Heart left ventricle (tissue), 13 donors: ENCODE measurements at regions not wholly inside any gene's neighbourhood (a gene's known extent, or its start where the extent isn't known, plus 50 kb on each side); places are given as distances from the start of the nearest gene placed in this dataset.

ENCODE experiments used
- POLR2A ChIP-seq, 2 donors: fragments of 450-650 bp; IDR thresholded peaks; one replicate each; pipeline ENCODE4 v1.6.1; 2017; ENCODE audit warnings: antibody characterized with exemption in 2 of 2, mild to moderate bottlenecking in 2 of 2, moderate library complexity in 2 of 2
- TF ChIP-seq, protein P1 (sequence below), 12 donors: fragments of 200-600 bp; sonication (generic) in 4 of 12; IDR thresholded peaks; one replicate each; pipeline versions ENCODE4 v1.5.0 to v1.8.0; 2018 to 2022; ENCODE audit warnings: antibody characterized with exemption in 12 of 12, mild to moderate bottlenecking in 5 of 12
- donor health status: ischemic (EF 13 %, LVEDD 7.1; RV severe dilation, severe dysfunction).
- donor health status: DM: no; HTN: yes; CAD: no.
- donor health status: DM: no; HTN: no; CAD: no.
- donor health status: ischemic (EF 25% LVEDD 6.9; RV normal size, moderate dysfunction).
- donor health status: ischemic (EF 25% LVEDD 5.7; RV mildly dilated, moderate dysfunction).
- donor health status: ischemic (EF 35%, LVEDD 5.7; RV mildly dilated, moderate dysfunction).
- donor health status: nonischemic (EF 11% LVEDD 7.7; RV severe dilation, severe dysfunction).
- donor health status: DM: yes; HTN: yes; CAD: no.
- donor health status: PGD.
- donor health status: ischemic (EF 29% LVEDD 5.4; RV normal size, mild dysfunction).
- donor health status: nonischemic (EF 23%, LVEDD 6.1; RV moderate dilation, normal function).

DNA sequence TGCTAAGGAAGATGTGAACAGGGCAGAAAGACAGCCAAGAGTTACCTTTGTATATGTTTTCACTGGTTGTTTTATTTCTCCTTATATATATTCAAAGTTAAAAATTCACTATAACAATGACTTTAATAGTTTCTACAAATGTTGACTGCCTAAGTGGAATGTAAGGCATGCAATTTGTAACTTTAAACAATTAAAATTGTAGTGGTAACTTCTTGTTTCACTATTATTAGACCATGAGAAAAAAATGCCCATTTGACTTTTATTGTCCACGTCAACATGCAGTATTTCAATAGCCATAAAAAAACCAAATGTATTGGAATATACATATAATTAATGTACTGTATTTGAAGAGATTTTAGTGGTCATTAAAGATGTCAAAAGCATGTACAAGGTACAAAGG, 340.7 kb upstream of the CBLB start:
- TF ChIP-seq, protein P1, sequence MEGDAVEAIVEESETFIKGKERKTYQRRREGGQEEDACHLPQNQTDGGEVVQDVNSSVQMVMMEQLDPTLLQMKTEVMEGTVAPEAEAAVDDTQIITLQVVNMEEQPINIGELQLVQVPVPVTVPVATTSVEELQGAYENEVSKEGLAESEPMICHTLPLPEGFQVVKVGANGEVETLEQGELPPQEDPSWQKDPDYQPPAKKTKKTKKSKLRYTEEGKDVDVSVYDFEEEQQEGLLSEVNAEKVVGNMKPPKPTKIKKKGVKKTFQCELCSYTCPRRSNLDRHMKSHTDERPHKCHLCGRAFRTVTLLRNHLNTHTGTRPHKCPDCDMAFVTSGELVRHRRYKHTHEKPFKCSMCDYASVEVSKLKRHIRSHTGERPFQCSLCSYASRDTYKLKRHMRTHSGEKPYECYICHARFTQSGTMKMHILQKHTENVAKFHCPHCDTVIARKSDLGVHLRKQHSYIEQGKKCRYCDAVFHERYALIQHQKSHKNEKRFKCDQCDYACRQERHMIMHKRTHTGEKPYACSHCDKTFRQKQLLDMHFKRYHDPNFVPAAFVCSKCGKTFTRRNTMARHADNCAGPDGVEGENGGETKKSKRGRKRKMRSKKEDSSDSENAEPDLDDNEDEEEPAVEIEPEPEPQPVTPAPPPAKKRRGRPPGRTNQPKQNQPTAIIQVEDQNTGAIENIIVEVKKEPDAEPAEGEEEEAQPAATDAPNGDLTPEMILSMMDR (IDR thresholded peaks at IDR 0.05): no peak
- TF ChIP-seq POLR2A (IDR thresholded peaks at IDR 0.05): no peak
